GM21576 (cell line): ENCODE measurements at regions not wholly inside any gene's neighbourhood (a gene's known extent, or its start where the extent isn't known, plus 50 kb on each side); places are given as distances from the start of the nearest gene placed in this dataset.

Experiments used
- ATAC-seq: cut with Tn5 transposase; IDR thresholded peaks from one replicate; pipeline ENCODE4 v1.9.1; 2021; ENCODE audit warnings: mild to moderate bottlenecking, moderate library complexity; ENCODE audit not compliant: unreplicated experiment

DNA sequence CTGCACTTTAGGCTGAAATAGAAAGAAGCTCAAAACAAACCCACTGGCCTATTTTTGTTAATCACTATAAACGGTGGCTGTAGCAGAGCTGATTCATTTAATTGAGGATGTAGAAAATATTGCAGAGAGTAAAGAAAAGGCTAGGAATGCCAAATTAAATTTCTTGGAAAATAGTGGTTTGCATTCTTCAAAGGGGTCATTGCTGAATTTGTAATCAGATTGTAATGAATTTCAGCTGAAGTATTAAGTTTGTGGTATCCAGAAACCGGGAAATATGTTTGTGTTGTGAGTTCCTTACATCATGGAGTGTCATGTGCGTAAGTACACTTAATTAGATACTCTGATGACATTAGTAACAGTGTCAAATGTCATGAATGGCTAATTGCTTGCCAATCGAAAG, 203.0 kb downstream of the SAMD5 start:
- ATAC-seq = no peak

DNA sequence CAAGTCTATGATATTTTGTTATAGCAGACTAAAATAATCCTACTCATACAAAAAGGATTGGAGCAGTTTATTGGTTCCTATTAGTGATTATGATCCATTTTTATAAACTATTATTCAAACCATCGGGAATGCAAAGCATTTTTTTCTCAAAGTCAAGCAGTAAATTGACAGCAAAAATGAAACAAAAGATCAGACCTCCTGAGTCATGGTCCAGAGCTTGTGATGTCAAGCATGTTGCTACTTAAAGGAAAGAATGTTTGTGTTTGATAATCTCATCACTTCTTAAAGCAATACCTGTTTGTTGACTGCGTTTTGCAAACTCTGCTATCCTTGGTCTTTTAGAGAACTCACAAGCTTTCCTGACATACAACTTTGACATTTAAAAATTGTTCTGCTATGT, 204.4 kb downstream of the SAMD5 start:
- ATAC-seq = no peak

GRCh38 chr6:147715035-147715434, 206.5 kb downstream of the SAMD5 start:
- no peak for ATAC-seq

DNA sequence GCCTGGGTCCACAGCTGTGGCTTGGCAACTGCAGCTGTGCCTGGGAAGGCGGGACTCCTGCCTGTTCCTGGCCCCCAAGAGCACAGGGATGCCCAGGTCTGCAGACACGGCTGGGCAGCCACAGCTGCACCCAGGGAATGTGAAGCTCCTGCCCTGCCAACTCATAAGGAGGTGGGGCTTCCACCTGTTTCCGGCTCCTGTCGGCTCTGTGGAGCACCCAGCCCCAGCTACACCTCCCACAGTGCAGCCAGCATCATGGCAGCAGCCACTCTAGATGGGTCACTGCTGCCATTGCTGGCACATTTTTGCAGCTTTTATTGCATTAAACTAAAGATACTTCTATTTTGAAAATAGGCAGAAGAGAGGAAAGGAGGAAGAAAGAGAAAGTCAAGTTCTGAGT, 207.9 kb downstream of the SAMD5 start:
- ATAC-seq = no peak

DNA sequence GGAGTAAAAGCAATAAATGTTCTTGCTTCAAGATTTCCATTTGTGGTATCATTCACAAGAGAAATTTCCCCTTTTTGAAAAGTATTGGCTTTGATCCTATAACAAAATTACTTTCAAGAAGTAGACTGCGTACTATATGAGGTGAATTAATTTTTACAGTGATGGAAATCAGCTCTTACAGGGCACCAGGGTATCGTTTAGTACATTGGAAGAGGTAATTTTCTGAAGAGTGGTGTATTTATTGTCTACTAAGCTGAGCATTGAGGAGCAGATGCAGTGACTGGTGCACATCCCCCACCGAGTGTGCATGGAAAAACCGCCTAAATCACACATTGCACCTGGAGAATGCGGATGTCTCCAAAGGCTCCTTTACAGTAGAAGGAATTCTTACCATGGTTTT, 209.5 kb downstream of the SAMD5 start:
- no peak for ATAC-seq

DNA sequence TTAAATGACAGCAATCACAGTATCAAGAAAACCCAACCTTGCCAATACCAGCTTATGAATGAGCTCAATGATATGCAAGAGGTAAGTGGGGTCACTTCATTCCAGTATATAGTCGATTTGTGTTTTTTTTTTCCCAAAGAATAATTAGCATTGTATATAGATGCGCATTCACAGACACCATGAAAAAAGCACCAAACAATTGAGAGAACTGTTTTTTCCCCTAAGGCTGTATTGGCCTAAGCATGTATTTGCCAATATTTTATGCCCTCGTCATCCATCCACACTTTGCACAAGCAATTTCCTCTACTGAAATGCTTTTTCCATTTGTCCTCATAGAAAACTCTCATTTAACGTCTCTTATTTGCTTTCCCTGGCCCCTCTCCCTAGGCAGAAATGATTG, 213.7 kb downstream of the SAMD5 start:
- no peak for ATAC-seq

GRCh38 chr6:147724454-147724853, 216.0 kb downstream of the SAMD5 start:
- ATAC-seq = no peak

DNA sequence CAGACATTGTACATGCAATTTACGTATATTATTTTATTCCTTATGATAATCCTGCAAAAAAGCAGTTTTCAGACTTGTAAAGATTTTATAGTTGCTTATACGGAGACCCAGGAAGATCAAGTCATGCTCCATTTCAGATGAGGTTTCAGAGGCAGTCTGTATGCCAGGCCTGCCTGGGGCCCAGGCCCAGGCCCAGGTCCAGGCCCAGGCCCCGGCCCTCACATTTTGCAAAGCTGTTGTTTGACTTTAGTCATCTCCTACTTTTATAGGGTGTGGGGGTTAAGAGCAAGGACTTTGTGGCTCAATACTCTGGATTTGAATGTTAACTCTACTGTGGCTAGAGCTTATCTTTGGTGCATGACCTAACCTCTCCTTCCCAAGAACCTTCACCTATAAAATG, 217.9 kb downstream of the SAMD5 start:
- ATAC-seq = no peak

GRCh38 chr6:147728903-147729302, 220.4 kb downstream of the SAMD5 start:
- no peak for ATAC-seq

DNA sequence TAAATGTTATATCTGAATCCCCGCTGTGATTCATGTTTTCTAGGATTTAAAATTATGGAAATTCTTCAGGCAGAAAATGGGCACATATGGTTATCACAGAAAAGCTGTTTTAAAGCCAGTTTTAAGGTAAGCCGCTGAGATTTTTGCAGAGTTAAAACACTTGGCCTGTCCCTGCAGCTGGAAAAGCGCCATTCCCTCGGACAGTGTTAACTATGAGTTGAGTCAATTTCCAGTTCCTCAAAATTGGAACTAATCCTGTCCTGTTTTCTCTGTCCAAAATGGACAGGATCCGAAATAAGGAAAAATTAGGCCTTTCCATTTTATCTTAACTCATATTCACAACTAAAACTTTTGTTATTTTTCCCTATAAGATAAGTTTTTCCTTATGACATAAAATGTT, 225.2 kb downstream of the SAMD5 start:
- no peak for ATAC-seq

- no peak for ATAC-seq
Measured at GRCh38 chr6:147734151-147734550, 225.7 kb downstream of the SAMD5 start.

DNA sequence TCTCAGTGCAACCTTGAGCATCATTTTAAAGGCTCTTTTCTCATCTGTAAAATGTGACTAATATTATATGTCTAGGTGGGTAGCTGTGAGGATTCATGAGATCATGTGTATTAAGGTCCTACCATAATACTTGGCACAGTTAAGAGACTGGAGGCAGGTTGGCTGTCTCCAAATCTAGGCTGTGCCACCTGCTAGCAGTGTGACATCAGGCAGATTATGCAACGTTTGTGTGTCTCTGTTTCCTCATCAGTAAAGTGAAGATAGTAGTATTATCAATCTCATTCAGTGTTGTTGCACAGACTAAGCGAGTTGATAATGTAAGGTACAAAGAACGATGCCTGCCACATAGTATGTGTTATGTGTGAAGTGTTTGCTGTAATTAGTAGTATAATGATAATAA, 227.4 kb downstream of the SAMD5 start:
- ATAC-seq = no peak

DNA sequence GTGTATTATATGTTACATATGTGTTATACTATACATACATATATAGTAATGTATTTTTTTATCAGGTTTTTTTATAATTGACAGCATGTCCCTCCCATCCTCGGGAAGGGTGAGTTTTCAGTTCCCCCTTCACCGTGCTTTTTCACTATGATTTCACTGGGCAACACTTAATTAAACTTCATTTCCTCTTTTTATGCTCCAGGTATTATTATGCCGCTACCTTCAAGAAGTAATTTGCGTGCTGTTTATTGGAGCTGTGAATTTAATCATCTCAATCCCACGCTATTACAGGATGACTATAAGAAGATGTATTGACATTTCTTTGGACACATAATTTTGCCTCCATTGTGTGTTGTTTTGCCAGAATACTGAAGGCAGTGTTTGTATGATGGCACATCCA, 228.6 kb downstream of the SAMD5 start:
- no peak for ATAC-seq

DNA sequence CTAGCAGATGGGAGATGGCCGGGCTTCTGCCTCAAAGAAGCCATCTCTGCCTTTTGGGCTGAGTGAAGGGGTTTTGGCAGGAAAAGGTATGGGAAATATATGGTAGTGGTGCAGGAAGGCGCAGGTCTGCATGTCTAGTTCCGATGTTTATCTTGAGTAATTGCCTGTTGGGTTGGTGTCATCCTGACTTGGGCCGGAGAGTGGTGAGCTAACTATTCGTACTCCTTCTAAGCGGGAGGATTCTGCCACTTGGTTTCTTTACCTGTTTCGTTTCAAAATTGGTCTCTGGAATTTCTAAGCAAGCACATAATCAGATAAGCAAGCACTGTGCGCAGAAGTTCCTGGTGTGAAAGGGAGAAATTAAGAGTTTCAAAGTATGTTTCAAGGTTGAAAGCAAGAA, 229.6 kb downstream of the SAMD5 start:
- ATAC-seq = no peak

DNA sequence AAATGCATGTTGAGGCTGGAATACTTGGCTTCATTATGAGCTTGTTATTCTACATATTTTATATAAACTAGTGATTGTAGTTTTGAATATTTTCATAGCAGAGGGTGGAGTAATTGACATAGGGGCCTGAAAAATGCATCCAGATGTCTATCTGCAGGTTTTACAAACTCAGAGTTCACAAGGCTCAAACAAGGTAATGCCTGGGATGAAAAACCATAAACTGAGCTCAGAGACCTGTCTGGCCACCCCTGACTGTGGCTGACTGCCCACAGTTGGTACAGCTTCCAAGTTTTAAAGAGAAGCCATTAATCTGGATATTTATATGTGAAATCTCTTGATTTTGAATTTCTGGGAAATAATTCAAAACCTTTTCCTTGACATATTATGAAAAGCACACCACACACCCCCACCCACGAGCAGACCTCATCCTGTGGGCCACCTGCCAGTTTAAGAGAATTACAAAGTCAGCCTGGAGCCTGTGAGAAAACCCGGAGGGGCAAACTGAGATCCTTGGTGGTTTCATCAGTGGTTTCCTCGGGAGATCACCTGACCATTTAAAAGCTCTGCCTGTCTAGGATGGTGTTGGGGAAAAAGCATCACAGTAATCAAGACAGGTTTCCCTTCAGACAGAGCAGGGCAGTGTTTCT, 230.1 kb downstream of the SAMD5 start:
- no peak for ATAC-seq

- no peak for ATAC-seq
Measured at GRCh38 chr6:147740326-147740725, 231.8 kb downstream of the SAMD5 start.

GRCh38 chr6:147740916-147741315, 232.4 kb downstream of the SAMD5 start:
- no peak for ATAC-seq

GRCh38 chr6:147741389-147741788, 232.9 kb downstream of the SAMD5 start:
- ATAC-seq = no peak

DNA sequence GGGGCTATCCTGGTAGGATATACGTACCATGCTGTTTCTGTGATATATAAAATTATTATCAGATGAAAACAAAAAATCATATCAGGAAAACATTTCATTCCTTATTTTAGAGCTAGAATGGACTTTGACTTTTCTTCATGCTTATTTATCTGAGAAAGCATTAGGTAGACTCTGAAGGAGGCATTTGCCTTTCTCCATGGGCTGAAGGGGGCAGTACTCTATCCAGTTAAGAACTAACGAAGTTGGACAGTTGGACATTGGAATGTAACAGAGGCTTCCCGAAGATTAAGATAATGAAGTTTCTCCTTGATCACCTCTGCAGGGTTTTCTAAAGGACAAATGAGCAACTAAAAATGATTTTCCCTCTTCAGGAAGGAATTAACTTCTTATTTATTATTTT, 233.9 kb downstream of the SAMD5 start:
- no peak for ATAC-seq

DNA sequence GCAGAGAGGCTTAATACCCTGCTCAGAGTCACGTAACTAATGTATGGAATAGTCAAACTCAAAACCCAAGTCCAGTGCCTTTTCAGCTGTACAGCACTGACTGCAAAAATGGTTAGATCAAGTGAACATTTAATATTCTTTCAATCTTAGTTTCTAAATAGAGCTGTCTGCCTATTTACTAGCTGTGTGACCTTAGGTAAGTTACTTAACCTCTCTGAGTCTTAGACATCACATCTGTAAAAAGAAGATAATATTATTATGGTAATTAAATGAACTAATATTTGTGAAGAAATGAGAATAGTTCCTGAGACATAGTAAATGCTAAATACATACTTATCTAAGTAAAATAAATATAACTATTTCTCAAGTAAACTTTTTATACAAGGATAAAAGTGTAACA, 235.5 kb downstream of the SAMD5 start:
- ATAC-seq = no peak

DNA sequence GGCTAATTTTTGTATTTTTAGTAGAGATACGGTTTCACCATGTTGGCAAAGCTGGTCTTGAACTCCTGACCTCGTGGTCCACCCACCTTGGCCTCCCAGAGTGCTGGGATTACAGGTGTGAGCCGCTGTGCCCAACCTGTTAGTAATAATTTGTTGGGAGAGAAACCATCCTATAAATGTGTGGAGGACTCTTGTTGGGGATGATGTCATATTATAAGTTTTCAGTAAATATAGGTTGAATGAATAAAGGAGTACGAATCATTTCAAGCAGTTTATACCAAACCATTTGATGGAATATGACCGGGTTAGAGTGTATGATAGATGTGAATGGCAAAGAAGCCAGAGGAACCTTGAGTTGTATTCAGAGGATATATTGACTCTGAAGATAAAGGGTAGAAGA, 240.8 kb downstream of the SAMD5 start:
- ATAC-seq = no peak

GRCh38 chr6:147750413-147750812, 241.9 kb downstream of the SAMD5 start:
- no peak for ATAC-seq

DNA sequence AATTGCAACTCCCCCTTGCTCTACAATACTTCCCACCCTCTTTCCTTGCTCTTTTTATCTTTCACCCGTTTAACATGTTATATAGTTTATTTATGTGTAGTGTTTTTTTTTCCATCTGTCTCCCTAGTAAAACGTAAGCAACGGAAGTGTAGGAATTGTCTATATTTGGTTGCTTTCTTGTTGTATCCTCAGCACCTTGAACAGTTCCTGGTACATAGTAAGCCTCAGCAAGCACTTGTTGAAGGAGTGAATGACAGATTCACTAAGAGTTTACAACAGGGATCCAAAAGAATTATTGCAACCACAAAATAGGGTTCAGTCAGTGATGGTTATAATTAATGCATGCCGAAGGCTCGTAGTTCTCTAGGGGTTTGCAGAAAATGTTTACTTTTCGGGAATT, 242.7 kb downstream of the SAMD5 start:
- no peak for ATAC-seq
